ENCODE measurements at regions not wholly inside any gene's neighbourhood (a gene's known extent, or its start where the extent isn't known, plus 50 kb on each side); places are given as distances from the start of the nearest gene placed in this dataset.

DNA sequence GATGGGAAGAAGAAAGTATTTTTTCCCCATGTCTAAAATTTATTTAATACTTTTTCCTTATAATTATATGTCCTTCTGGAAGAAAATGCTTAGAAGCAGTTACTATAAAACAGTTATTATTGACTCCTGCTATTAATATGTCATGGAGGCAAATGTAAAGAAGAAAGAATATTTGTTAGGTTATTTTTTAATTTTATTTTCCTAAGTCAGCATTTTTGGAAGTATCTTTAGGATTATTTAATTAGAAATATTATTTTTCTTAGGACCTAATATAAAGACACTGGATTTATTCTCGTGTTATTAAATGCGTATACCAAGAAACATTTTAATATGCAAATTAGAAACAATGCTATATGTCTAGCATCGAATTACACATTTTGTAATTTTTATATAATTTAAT is 687.7 kb downstream of the TRAM1L1 start:
- Mint-ChIP-seq H3K36me3 (ENCODE audit: insufficient read depth, unreplicated experiment) (no peaks in the 10 kb centered on the region), H3K4me3 (ENCODE audit: low read depth, unreplicated experiment) (no peak overlapping the region), H3K27me3 (ENCODE audit: unreplicated experiment) (no peaks in the 10 kb centered on the region), H3K9me3 (ENCODE audit: low read depth, unreplicated experiment) (no peaks in the 10 kb centered on the region), H3K27ac (ENCODE audit: unreplicated experiment) (no peak overlapping the region), H3K4me1 (ENCODE audit: low read depth, unreplicated experiment) (no peaks in the 10 kb centered on the region)
- CTCF ChIA-PET = no interaction called here
- intact Hi-C loops (cut with micrococcal nuclease; ENCODE audit: unreplicated experiment) = no loop called here
- BruUV-seq (replicated peaks) = no TSS peak
- DNase-seq = no peak
- TF ChIP-seq, protein P1, sequence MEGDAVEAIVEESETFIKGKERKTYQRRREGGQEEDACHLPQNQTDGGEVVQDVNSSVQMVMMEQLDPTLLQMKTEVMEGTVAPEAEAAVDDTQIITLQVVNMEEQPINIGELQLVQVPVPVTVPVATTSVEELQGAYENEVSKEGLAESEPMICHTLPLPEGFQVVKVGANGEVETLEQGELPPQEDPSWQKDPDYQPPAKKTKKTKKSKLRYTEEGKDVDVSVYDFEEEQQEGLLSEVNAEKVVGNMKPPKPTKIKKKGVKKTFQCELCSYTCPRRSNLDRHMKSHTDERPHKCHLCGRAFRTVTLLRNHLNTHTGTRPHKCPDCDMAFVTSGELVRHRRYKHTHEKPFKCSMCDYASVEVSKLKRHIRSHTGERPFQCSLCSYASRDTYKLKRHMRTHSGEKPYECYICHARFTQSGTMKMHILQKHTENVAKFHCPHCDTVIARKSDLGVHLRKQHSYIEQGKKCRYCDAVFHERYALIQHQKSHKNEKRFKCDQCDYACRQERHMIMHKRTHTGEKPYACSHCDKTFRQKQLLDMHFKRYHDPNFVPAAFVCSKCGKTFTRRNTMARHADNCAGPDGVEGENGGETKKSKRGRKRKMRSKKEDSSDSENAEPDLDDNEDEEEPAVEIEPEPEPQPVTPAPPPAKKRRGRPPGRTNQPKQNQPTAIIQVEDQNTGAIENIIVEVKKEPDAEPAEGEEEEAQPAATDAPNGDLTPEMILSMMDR (IDR thresholded peaks at IDR 0.05; ENCODE audit: unreplicated experiment) = no peak

DNA sequence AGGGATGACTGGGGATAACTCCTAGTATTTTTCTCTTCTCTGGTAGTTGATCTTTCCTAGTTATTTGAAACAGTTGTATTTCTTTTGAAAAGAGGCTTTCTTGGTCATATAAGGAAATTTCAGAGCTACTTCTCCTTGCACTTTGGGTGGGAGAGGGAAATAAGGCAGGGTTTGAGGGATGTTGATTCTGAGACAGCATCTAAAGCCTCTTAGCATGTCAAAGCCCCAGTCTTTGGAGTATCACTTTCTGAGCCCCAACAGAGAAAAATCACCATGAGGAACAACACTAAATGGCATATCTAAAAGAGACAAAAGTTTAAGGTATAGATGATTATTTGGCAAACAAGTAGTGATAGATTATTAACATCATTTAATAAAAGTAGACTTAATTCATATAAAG is 688.1 kb downstream of the TRAM1L1 start:
- Mint-ChIP-seq H3K4me3 (ENCODE audit: low read depth, unreplicated experiment) (no peak overlapping the region), H3K27me3 (ENCODE audit: unreplicated experiment) (no peaks in the 10 kb centered on the region), H3K27ac (ENCODE audit: unreplicated experiment) (no peak overlapping the region), H3K36me3 (ENCODE audit: insufficient read depth, unreplicated experiment) (no peaks in the 10 kb centered on the region), H3K9me3 (ENCODE audit: low read depth, unreplicated experiment) (no peaks in the 10 kb centered on the region), H3K4me1 (ENCODE audit: low read depth, unreplicated experiment) (no peaks in the 10 kb centered on the region)
- BruUV-seq (replicated peaks) = no TSS peak
- CTCF ChIA-PET = no interaction called here
- intact Hi-C loops (cut with micrococcal nuclease; ENCODE audit: unreplicated experiment) = no loop called here
- DNase-seq = no peak
- TF ChIP-seq, protein P1 (IDR thresholded peaks at IDR 0.05; ENCODE audit: unreplicated experiment) = no peak

DNA sequence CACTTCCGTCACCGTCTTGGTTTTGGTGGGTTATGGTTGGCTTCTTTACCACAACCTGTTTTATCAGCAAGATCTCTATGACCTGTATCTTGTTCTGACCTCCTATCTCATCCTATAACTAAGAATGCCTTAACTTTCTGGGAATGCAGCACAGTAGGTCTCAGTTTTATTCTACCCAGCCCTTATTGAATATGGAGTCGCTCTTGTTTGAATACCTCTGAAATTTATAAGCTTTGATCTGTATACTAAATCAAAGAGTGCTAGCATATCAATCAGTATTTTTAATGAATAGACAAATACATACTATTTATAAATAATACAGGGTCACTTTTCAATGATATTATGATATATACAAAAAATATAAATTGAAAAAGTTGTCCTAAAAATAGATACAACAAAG is 690.0 kb downstream of the TRAM1L1 start:
- Mint-ChIP-seq H3K36me3 (ENCODE audit: insufficient read depth, unreplicated experiment) (no peaks in the 10 kb centered on the region), H3K9me3 (ENCODE audit: low read depth, unreplicated experiment) (no peaks in the 10 kb centered on the region), H3K4me3 (ENCODE audit: low read depth, unreplicated experiment) (no peak overlapping the region), H3K4me1 (ENCODE audit: low read depth, unreplicated experiment) (no peaks in the 10 kb centered on the region), H3K27me3 (ENCODE audit: unreplicated experiment) (no peaks in the 10 kb centered on the region), H3K27ac (ENCODE audit: unreplicated experiment) (no peak overlapping the region)
- CTCF ChIA-PET = no interaction called here
- no peak for DNase-seq
- intact Hi-C loops (cut with micrococcal nuclease; ENCODE audit: unreplicated experiment) = no loop called here
- no TSS peak for BruUV-seq (replicated peaks)
- TF ChIP-seq, protein P1 (IDR thresholded peaks at IDR 0.05; ENCODE audit: unreplicated experiment) = no peak

DNA sequence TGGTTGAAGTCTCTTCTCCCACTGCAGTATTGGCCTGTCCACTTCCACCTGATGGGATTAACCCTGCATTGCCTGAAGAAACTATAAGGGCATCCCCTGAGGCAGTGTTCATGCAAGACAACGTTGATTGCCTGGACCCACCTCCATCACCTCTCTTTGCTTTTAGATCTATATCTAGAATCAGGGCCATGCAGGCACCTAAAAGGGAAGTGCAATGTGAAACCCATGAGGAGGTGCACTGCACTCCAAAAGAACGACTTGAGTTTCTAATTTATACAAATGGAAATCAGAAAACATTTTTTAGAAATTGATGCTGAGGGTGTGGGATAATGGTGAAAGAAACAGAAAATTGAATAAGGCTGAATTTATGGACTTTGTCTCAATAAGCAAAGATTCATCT is 694.4 kb downstream of the TRAM1L1 start:
- H3K27ac Mint-ChIP-seq (ENCODE audit: unreplicated experiment) = no peak overlapping the region

More for the DNA sequence above, 694.4 kb downstream of the TRAM1L1 start:
- TF ChIP-seq, protein P1 (IDR thresholded peaks at IDR 0.05; ENCODE audit: unreplicated experiment) = no peak
- CTCF ChIA-PET = no interaction called here
- Mint-ChIP-seq H3K9me3 (ENCODE audit: low read depth, unreplicated experiment) (no peaks in the 10 kb centered on the region), H3K4me1 (ENCODE audit: low read depth, unreplicated experiment) (no peaks in the 10 kb centered on the region), H3K27me3 (ENCODE audit: unreplicated experiment) (no peaks in the 10 kb centered on the region), H3K36me3 (ENCODE audit: insufficient read depth, unreplicated experiment) (no peaks in the 10 kb centered on the region), H3K4me3 (ENCODE audit: low read depth, unreplicated experiment) (no peak overlapping the region)
- BruUV-seq (replicated peaks) = no TSS peak
- intact Hi-C loops (cut with micrococcal nuclease; ENCODE audit: unreplicated experiment) = no loop called here
- DNase-seq = no peak
